ENCODE measurements at regions not wholly inside any gene's neighbourhood (a gene's known extent, or its start where the extent isn't known, plus 50 kb on each side); places are given as distances from the start of the nearest gene placed in this dataset.

GRCh38 chr5:126309860-126310259 lies 113.3 kb upstream of the GRAMD2B start:
- DNase-seq = no peak

GRCh38 chr5:126311766-126312165 lies 111.4 kb upstream of the GRAMD2B start:
- no peak for DNase-seq

GRCh38 chr5:126315341-126315740 lies 107.9 kb upstream of the GRAMD2B start:
- DNase-seq = no peak

GRCh38 chr5:126332326-126332725 lies 90.9 kb upstream of the GRAMD2B start:
- no peak for DNase-seq

- DNase-seq = no peak
Measured at GRCh38 chr5:126334760-126335159, 88.4 kb upstream of the GRAMD2B start.

- no peak for DNase-seq
Measured at GRCh38 chr5:126335886-126336285, 87.3 kb upstream of the GRAMD2B start.

GRCh38 chr5:126338635-126339034 lies 84.6 kb upstream of the GRAMD2B start:
- no peak for DNase-seq

GRCh38 chr5:126339215-126339805 lies 83.9 kb upstream of the GRAMD2B start:
- peak; percentile 52 to 64 for DNase-seq

GRCh38 chr5:126341906-126342630 lies 81.1 kb upstream of the GRAMD2B start:
- DNase-seq = no peak

- DNase-seq = no peak
Measured at GRCh38 chr5:126348855-126349635, 74.2 kb upstream of the GRAMD2B start.

GRCh38 chr5:126351153-126351552 lies 72.1 kb upstream of the GRAMD2B start:
- no peak for DNase-seq

GRCh38 chr5:126354012-126354857 lies 69.0 kb upstream of the GRAMD2B start:
- DNase-seq = peak; percentile 15 to 46

GRCh38 chr5:126354858-126355731 lies 68.1 kb upstream of the GRAMD2B start:
- DNase-seq = no peak

- peak in 1 of 2 donors; percentile 8 for DNase-seq
Measured at GRCh38 chr5:126355940-126356339, 67.3 kb upstream of the GRAMD2B start.

GRCh38 chr5:126357585-126358342 lies 65.4 kb upstream of the GRAMD2B start:
- peak; percentile 45 to 60 for DNase-seq

- DNase-seq = no peak
Measured at GRCh38 chr5:126358525-126358924, 64.7 kb upstream of the GRAMD2B start.

GRCh38 chr5:126359884-126360283 lies 63.3 kb upstream of the GRAMD2B start:
- no peak for DNase-seq

GRCh38 chr5:126360467-126360866 lies 62.7 kb upstream of the GRAMD2B start:
- peak; percentile 19 to 52 for DNase-seq

- DNase-seq = no peak
Measured at GRCh38 chr5:126363658-126364057, 59.6 kb upstream of the GRAMD2B start.

GRCh38 chr5:126364206-126364902 lies 58.9 kb upstream of the GRAMD2B start:
- no peak for DNase-seq
